Hematopoietic multipotent progenitor cell treated with erythropoietin and hydrocortisone succinate and interleukin-3 and kit ligand, for 4 days (in vitro differentiated cells): ENCODE measurements at regions not wholly inside any gene's neighbourhood (a gene's known extent, or its start where the extent isn't known, plus 50 kb on each side); places are given as distances from the start of the nearest gene placed in this dataset.
"Not testable (repeated sequence)": the region's sequence is repeated elsewhere in the genome, so short reads cannot be mapped to it uniquely, and the experiment has no call there.

ENCODE experiments used
- DNase-seq: peaks from one replicate; pipeline ENCODE4 v3.0.0-alpha.2; 2015

DNA sequence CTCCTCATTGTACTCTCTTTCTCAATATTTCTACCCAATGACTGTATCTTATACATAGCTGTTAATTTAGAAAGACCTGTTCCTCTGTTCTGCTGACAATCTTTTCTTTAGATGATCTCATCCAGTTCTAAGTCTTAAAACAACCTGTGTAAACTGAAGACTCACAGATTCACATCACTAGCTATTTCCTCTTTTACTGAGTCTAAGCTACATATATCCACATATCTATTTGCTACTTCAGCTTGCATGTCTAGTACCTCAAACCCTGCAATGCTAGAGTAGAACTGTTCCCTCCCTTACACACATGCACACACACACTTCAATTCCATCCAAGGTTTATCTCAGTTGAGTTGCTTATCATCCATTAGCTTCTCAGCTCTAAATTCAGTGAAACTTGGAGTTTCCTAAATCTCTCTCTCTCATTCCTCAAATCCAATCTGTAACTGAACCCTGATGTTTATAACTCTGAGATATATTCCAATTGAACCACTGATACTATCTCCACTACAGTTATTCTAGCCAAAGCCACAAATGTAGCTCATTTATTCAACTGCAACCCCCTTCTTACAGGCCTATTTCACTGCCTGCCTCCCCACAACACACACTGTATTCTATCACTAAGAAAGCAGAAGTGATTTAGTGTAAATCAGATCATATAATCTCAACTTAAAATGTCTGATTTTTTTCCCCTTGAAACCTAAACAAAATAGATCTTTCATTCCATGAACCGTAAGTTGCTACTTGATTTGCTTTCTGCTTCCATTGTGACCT lies 1036.8 kb upstream of the POT1 start:
- DNase-seq: no peak

- DNase-seq: no peak
These were observed 1005.3 kb upstream of the POT1 start for GRCh38 chr7:125934955-125935354.

- no peak for DNase-seq
These were observed 1004.9 kb upstream of the POT1 start for GRCh38 chr7:125934539-125934938.

DNA sequence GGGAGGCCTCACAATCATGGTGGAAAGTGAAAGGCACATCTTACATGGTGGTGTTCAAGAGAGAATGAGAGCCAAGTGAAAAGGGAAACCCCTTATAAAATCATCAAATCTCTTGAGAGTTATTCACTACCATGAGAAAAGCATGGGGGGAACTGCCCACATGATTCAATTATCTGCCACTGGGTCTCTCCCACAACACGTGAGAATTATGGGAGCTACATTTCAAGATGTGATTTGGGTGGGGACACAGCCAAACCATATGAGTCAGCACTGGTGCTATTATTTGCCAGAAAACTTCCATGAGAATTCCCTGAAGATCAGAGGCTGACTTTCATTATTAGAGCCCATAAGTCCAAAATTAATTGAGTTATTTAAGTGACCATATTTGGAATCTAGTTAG lies 1001.2 kb upstream of the POT1 start:
- DNase-seq: no peak

DNA sequence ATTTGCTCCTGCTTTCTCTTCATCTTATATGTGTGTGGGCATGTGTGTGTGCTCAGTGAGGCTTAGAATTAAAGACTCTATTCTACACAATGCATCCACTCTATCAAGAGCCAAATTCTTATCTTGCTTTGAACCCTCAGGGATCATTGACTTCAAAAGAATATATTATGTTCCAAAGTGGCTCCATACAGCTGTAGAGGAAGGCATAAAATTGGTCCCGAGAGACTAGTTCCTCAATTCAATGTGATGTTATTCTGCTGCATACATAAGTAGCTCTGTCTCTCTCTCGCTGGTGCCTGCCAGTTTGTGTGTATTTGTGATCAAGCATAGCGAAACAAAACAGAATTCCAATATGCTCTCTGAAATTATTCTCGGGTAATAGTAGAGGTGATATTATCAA lies 997.9 kb upstream of the POT1 start:
- DNase-seq: no peak

DNA sequence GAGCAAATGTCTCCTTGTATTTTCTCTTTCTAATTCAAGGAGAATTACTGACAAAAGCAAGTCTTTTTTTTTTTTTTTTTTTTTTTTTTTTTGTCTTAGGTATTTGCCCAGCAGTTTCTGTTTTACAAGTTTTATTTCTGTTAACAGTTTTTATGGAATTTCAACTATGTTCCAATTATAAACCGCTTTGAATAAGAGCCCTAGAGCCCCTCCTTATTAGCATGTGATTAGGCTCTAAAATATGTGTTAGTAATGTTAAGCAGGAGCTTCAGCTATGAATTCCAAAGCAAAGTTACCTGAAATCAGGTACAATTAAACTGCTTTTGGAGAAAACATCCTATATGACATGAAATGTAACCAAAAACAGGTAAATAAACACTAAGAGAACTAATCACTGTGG lies 997.0 kb upstream of the POT1 start:
- DNase-seq: no peak

DNA sequence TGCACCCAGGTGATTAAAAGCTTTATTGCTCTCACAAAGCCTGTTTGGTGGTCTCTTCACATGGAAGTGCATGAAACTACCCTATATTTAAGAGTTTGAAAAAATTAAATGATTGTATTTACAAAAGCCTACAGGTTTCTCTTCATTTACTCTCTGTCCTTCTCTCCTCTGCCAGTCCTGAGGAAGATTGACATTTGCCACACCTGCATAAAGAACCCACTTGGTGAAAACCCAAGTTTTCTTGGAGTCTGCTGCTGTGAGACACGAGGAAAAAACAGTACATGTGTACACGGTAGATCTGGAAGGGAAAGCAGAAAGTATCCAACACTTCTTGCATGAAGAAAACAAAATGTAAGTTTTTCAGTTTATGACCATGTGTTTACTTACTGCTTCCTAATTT lies 994.4 kb upstream of the POT1 start:
- DNase-seq: no peak

DNA sequence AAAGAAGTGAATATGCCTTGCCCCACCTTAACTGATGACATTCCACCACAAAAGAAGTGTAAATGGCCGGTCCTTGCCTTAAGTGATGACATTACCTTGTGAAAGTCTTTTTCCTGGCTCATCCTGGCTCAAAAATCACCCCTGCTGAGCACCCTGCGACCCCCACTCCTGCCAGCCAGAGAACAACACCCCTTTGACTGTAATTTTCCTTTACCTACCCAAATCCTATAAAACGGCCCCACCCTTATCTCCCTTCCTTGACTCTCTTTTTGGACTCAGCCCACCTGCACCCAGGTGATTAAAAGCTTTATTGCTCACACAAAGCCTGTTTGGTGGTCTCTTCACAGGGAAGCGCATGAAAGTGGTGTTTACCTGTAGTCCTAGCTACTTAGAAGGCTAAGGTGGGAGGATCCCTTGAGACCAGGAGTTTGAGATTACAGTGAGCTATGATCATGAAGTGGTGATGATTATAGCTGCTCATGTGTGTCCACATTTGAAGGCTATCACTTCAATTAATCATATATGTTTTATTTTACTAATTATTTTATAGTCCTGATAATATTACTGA lies 985.8 kb upstream of the POT1 start:
- DNase-seq: not testable (repeated sequence)

DNA sequence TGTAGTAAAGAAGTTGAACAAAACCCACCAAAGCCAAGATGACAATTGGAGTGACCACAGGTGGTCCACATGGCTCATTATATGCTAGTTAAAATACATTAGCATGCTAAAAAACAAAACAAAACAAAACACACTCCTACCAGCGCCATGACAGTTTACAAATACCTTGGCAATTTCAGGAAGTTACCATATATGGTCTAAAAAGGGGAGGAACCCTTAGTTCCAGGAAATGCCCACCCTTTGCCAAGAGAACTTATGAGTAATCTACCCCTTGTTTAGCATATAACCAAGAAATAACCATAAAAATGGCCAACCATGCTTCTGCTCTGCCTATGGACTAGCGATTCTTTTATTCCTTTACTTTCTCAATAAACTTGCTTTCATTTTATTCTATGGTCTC lies 979.1 kb upstream of the POT1 start:
- DNase-seq: no peak

- no peak for DNase-seq
These were observed 970.0 kb upstream of the POT1 start for GRCh38 chr7:125899577-125899976.

GRCh38 chr7:125892434-125892833 lies 962.8 kb upstream of the POT1 start:
- no peak for DNase-seq

DNA sequence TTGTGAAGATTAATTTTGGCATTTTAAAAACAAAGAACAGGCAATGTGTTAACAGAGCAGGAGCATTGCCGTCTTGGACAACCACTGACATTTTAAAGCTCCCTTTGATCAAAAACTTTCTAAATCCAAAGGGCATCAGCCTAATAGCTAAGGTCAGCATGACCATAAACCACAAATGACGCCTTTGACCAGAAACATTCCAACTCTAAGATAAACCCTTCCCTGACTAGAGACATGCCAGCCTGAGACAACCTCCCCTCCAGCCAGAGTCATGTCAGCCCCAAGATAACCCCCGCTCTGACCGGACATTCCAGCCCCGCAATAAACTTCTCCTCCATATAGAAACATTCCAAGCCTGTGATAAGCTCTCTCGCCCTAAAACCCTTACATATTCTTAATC lies 949.4 kb upstream of the POT1 start:
- no peak for DNase-seq

GRCh38 chr7:125878235-125878956 lies 948.8 kb upstream of the POT1 start:
- DNase-seq: no peak

DNA sequence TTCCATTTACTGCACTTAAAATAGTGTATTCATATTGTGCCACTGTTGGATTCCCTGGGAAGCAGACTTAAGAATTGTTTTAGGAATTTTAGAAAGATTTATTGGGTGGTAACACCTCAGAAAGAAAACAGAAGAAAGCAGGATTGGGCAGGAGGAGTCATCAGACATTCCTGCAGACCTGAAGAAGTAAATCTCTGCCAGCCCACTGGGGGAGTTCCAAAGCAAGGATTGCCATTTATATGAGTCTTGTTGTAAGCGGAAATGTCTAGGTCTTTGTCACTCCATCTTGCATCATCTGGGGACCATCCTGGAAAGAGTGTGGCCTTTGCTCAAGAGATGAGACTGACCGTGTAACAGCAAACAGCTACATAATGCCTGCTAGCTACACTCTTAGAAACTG lies 947.6 kb upstream of the POT1 start:
- no peak for DNase-seq

DNA sequence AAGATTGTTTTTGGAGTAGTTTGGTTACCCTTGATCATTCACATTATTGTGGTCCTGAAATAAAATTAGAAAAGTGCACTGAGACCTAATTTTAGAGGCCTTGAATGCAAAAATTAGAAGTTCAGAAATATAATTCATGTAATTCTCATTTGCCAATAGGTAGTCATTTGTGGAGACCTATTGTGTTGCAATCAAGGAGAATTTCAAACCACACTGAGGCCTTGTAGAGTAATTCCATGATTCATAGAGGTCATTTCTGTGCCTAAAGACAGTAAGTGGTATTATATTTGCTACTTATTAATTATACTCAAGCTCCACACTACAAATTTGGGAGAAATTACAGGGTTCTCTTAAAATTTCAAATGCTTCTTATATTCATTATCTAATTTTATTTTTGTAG lies 946.8 kb upstream of the POT1 start:
- no peak for DNase-seq

- DNase-seq: no peak
These were observed 941.8 kb upstream of the POT1 start for GRCh38 chr7:125871431-125871830.

GRCh38 chr7:125857606-125858005 lies 928.0 kb upstream of the POT1 start:
- DNase-seq: no peak

- DNase-seq: no peak
These were observed 918.5 kb upstream of the POT1 start for GRCh38 chr7:125848157-125848556.

DNA sequence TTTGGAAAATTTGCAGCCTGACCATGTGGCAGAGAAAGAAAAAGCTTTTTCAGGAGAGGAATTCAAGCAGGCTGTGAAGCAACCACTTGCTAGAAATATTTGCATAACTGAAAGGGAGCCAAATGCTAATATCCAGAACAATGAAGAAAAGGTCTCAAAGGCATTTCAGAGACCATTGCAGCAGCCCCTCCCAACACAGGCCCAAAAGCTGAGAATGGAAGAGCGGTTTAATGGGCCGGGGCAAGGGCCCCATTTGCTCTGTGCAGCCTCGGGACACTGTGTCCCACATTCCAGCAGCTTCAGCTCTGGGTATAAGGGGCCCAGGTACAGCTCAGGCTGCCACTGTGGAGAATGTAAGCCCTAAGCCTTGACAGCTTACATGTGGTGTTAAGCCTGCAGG lies 918.1 kb upstream of the POT1 start:
- DNase-seq: no peak

DNA sequence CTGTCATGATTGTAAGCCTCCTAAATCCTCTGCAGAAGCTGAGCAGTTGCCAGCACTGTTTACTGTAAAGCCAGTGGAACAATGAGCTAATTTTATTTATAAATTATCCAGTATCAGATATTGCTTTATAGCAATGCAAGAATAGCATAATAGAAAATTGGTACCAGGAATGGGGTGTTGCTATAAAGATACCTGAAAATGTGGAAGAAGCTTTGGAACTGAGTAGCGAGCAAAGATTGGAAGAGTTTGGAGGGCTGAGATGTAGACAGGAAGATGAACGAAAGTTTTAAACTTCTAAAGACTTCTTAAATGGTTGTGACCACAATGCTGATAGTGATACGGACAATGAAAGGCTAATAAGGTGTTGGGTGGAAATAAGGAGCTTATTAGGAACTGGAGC lies 917.4 kb upstream of the POT1 start:
- DNase-seq: no peak

GRCh38 chr7:125845686-125846085 lies 916.1 kb upstream of the POT1 start:
- no peak for DNase-seq

DNA sequence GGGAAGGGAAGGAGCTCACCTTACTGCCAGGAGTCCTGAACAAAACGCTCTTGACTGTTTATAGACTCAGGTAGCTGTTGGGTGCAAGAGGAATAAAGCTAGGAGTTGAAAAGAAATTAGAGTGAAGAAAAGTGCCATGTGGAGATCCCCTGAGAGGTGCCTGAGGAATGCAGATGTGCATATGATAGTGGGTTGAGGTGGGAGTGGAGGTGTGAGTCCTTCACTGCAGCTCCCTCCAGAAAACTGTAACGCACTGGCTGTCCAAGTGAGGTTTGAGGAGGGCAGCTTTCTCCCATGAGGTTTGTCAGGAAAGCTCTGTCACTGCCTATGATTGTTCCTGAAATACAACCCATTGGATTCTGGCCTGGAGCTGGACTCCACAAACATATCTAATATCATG lies 904.8 kb upstream of the POT1 start:
- no peak for DNase-seq

GRCh38 chr7:125833839-125834238 lies 904.2 kb upstream of the POT1 start:
- no peak for DNase-seq

- DNase-seq: no peak
These were observed 901.1 kb upstream of the POT1 start for GRCh38 chr7:125830743-125831142.
